ENCODE measurements at regions not wholly inside any gene's neighbourhood (a gene's known extent, or its start where the extent isn't known, plus 50 kb on each side); places are given as distances from the start of the nearest gene placed in this dataset.

DNA sequence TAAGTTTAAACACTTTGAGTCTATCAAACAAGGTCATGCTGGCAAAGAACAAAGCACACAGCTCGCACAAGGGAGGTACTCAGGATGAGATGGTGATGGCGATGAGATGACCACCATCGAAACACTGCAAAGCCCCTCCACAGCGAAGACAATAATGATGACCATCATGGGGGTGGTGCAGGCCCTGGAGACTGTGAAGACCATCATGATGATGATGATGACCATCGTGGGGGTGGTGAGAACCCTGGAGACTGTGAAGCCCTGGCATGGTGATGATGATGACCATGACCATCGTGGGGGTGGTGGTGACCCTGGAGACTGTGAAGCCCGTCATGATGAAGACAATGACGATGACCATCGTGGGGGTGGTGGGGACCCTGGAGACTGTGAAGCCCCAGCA is 81.6 kb upstream of the SALL3 start:
- H2AFZ ChIP-seq: no peak overlapping the region
- H3K27ac ChIP-seq: no peak overlapping the region
- in situ Hi-C loops (cut with MboI): no loop called here
- no peaks in the 10 kb centered on the region for H3K79me2 ChIP-seq (ENCODE audit: insufficient read depth)
- H3K9me2 ChIP-seq (ENCODE audit: insufficient read depth): no peaks in the 10 kb centered on the region
- TF ChIP-seq EZH2phosphoT487 (IDR thresholded peaks at IDR 0.05; ENCODE audit: insufficient read depth, low read depth) (no peak), EZH2 (IDR thresholded peaks at IDR 0.05; ENCODE audit: insufficient read depth, poor library complexity, severe bottlenecking) (no peak)
- whole genome bisulfite sequencing, 2 experiments (ENCODE audit: low coverage in 1 of 2, low lambda C conversion rate in 2 of 2, missing lambda C conversion rate in 2 of 2): 21 to 33% methylated on average over 9 of the region's 9 CpGs
- no peaks in the 10 kb centered on the region for H3K9me3 ChIP-seq (ENCODE audit: low read depth)
- no peak overlapping the region for H3K4me3 ChIP-seq
- H3K36me3 ChIP-seq (ENCODE audit: low read depth): no peaks in the 10 kb centered on the region
- no peaks in the 10 kb centered on the region for H3K4me1 ChIP-seq (ENCODE audit: insufficient read depth)
- no peaks in the 10 kb centered on the region for H3F3A ChIP-seq (ENCODE audit: insufficient read depth)
- H3K4me2 ChIP-seq (ENCODE audit: unreplicated experiment): no peak overlapping the region
- H3K9ac ChIP-seq: no peak overlapping the region
- H3K27me3 ChIP-seq (replicated peaks; ENCODE audit: insufficient read depth): no peaks in the 10 kb centered on the region
- DNase-seq: no peak
- H4K20me1 ChIP-seq (ENCODE audit: insufficient read depth): no peaks in the 10 kb centered on the region

- H3K9ac ChIP-seq: no peak overlapping the region
- H3K79me2 ChIP-seq (ENCODE audit: insufficient read depth): no peaks in the 10 kb centered on the region
- no peaks in the 10 kb centered on the region for H3K27me3 ChIP-seq (replicated peaks; ENCODE audit: insufficient read depth)
- no peaks in the 10 kb centered on the region for H3K36me3 ChIP-seq (ENCODE audit: low read depth)
- H3K4me2 ChIP-seq (ENCODE audit: unreplicated experiment): no peak overlapping the region
- 39 to 40% methylated on average over 6 to 14 of the region's 14 CpGs for WGBS, 2 experiments (ENCODE audit: low coverage in 1 of 2, low lambda C conversion rate in 2 of 2, missing lambda C conversion rate in 2 of 2)
- H3K27ac ChIP-seq: no peak overlapping the region
- in situ Hi-C loops (cut with MboI): no loop called here
- no peak overlapping the region for H2AFZ ChIP-seq
- TF ChIP-seq EZH2 (IDR thresholded peaks at IDR 0.05; ENCODE audit: insufficient read depth, poor library complexity, severe bottlenecking) (no peak), EZH2phosphoT487 (IDR thresholded peaks at IDR 0.05; ENCODE audit: insufficient read depth, low read depth) (no peak)
- H3K9me3 ChIP-seq (ENCODE audit: low read depth): no peaks in the 10 kb centered on the region
- H3F3A ChIP-seq (ENCODE audit: insufficient read depth): no peaks in the 10 kb centered on the region
- H3K4me3 ChIP-seq: no peak overlapping the region
- no peaks in the 10 kb centered on the region for H4K20me1 ChIP-seq (ENCODE audit: insufficient read depth)
- no peaks in the 10 kb centered on the region for H3K4me1 ChIP-seq (ENCODE audit: insufficient read depth)
- no peaks in the 10 kb centered on the region for H3K9me2 ChIP-seq (ENCODE audit: insufficient read depth)
- no peak for DNase-seq
Observed at GRCh38 chr18:78898635-78899034, 81.0 kb upstream of the SALL3 start.

- Histone ChIP-seq H3K4me2 (ENCODE audit: unreplicated experiment) (no peak overlapping the region), H3F3A (ENCODE audit: insufficient read depth) (no peaks in the 10 kb centered on the region)
- WGBS, 2 experiments (ENCODE audit: low coverage in 1 of 2, low lambda C conversion rate in 2 of 2, missing lambda C conversion rate in 2 of 2): 6 to 25% methylated on average over 3 of the region's 3 CpGs
Observed at GRCh38 chr18:78899241-78899640, 80.4 kb upstream of the SALL3 start.

GRCh38 chr18:78900938-78901909 is 78.4 kb upstream of the SALL3 start:
- Histone ChIP-seq H3K79me2 (ENCODE audit: insufficient read depth) (no peaks in the 10 kb centered on the region), H4K20me1 (ENCODE audit: insufficient read depth) (no peaks in the 10 kb centered on the region), H3K4me1 (ENCODE audit: insufficient read depth) (no peaks in the 10 kb centered on the region), H3F3A (ENCODE audit: insufficient read depth) (no peaks in the 10 kb centered on the region), H3K4me3 (no peak overlapping the region), H3K9ac (no peak overlapping the region), H3K27me3 (replicated peaks; ENCODE audit: insufficient read depth) (no peaks in the 10 kb centered on the region), H3K27ac (no peak overlapping the region), H3K4me2 (ENCODE audit: unreplicated experiment) (no peak overlapping the region), H3K9me2 (ENCODE audit: insufficient read depth) (no peaks in the 10 kb centered on the region), H3K9me3 (ENCODE audit: low read depth) (no peaks in the 10 kb centered on the region), H2AFZ (no peak overlapping the region), H3K36me3 (ENCODE audit: low read depth) (no peaks in the 10 kb centered on the region)
- TF ChIP-seq EZH2 (IDR thresholded peaks at IDR 0.05; ENCODE audit: insufficient read depth, poor library complexity, severe bottlenecking) (no peak), EZH2phosphoT487 (IDR thresholded peaks at IDR 0.05; ENCODE audit: insufficient read depth, low read depth) (no peak)
- DNase-seq: no peak
- in situ Hi-C loops (cut with MboI): no loop called here
- WGBS, 2 experiments (ENCODE audit: low coverage in 1 of 2, low lambda C conversion rate in 2 of 2, missing lambda C conversion rate in 2 of 2): 45% methylated on average over 23 to 24 of the region's 24 CpGs

More at GRCh38 chr18:78899241-78899640, 80.4 kb upstream of the SALL3 start:
- H3K9ac ChIP-seq: no peak overlapping the region
- no peaks in the 10 kb centered on the region for H3K79me2 ChIP-seq (ENCODE audit: insufficient read depth)
- no peak overlapping the region for H3K4me3 ChIP-seq
- TF ChIP-seq EZH2 (IDR thresholded peaks at IDR 0.05; ENCODE audit: insufficient read depth, poor library complexity, severe bottlenecking) (no peak), EZH2phosphoT487 (IDR thresholded peaks at IDR 0.05; ENCODE audit: insufficient read depth, low read depth) (no peak)
- H4K20me1 ChIP-seq (ENCODE audit: insufficient read depth): no peaks in the 10 kb centered on the region
- H3K4me1 ChIP-seq (ENCODE audit: insufficient read depth): no peaks in the 10 kb centered on the region
- in situ Hi-C loops (cut with MboI): no loop called here
- H3K27ac ChIP-seq: no peak overlapping the region
- H3K27me3 ChIP-seq (replicated peaks; ENCODE audit: insufficient read depth): no peaks in the 10 kb centered on the region
- H3K9me3 ChIP-seq (ENCODE audit: low read depth): no peaks in the 10 kb centered on the region
- H3K9me2 ChIP-seq (ENCODE audit: insufficient read depth): no peaks in the 10 kb centered on the region
- no peak for DNase-seq
- H2AFZ ChIP-seq: no peak overlapping the region
- H3K36me3 ChIP-seq (ENCODE audit: low read depth): no peaks in the 10 kb centered on the region
